KMS-11 (cell line): ENCODE measurements at regions not wholly inside any gene's neighbourhood (a gene's known extent, or its start where the extent isn't known, plus 50 kb on each side); places are given as distances from the start of the nearest gene placed in this dataset.

Experiments
- H2AFZ ChIP-seq: fragments of 200-600 bp; sonication (generic); 2 replicates; pipeline ENCODE4 v1.6.1; 2016; ENCODE audit warnings: antibody characterized with exemption, mixed run types, low read depth
- H3K27ac ChIP-seq: fragments of 200-600 bp; sonication (generic); 2 replicates; pipeline ENCODE4 v1.6.1; 2016; ENCODE audit warnings: mild to moderate bottlenecking, mixed run types
- H3K27me3 ChIP-seq: fragments of 200-600 bp; sonication (generic); 2 replicates; pipeline ENCODE4 v1.6.1; 2017; ENCODE audit warnings: mild to moderate bottlenecking, low read depth, mixed run types, moderate library complexity; ENCODE audit not compliant: insufficient read depth
- H3K36me3 ChIP-seq: fragments of 200-600 bp; sonication (generic); 2 replicates; pipeline ENCODE4 v1.6.1; 2017; ENCODE audit warnings: mild to moderate bottlenecking, mixed run types; ENCODE audit not compliant: insufficient read depth
- H3K4me1 ChIP-seq: fragments of 200-600 bp; sonication (generic); 2 replicates; pipeline ENCODE4 v1.6.1; 2016; ENCODE audit warnings: mild to moderate bottlenecking, low read depth, mixed run types; ENCODE audit not compliant: poor library complexity, severe bottlenecking
- H3K4me2 ChIP-seq: fragments of 200-600 bp; sonication (generic); 2 replicates; pipeline ENCODE4 v1.7.0; 2016; ENCODE audit warnings: mild to moderate bottlenecking, mixed run types
- H3K4me3 ChIP-seq: fragments of 200-600 bp; sonication (generic); IDR thresholded peaks from 2 replicates; pipeline ENCODE4 v1.6.1; 2017; ENCODE audit warnings: low read depth, low read length, mixed read lengths; ENCODE audit not compliant: insufficient read depth
- H3K79me2 ChIP-seq: fragments of 200-600 bp; sonication (generic); 2 replicates; pipeline ENCODE4 v1.6.1; 2016; ENCODE audit warnings: low read depth, mixed run types; ENCODE audit not compliant: insufficient read depth
- H3K9ac ChIP-seq: fragments of 200-600 bp; sonication (generic); 2 replicates; pipeline ENCODE4 v1.6.1; 2016; ENCODE audit warnings: mild to moderate bottlenecking, mixed run types
- H4K20me1 ChIP-seq: fragments of 200-600 bp; sonication (generic); 2 replicates; pipeline ENCODE4 v1.6.1; 2016; ENCODE audit warnings: mild to moderate bottlenecking, mixed run types; ENCODE audit not compliant: insufficient read depth
- CTCF ChIP-seq: fragments of 200-600 bp; sonication (generic); conservative IDR thresholded peaks from 2 replicates; pipeline ENCODE4 v1.6.1; 2017; ENCODE audit warnings: low read depth, mild to moderate bottlenecking, antibody characterized with exemption, low read length, moderate library complexity, mixed read lengths

DNA sequence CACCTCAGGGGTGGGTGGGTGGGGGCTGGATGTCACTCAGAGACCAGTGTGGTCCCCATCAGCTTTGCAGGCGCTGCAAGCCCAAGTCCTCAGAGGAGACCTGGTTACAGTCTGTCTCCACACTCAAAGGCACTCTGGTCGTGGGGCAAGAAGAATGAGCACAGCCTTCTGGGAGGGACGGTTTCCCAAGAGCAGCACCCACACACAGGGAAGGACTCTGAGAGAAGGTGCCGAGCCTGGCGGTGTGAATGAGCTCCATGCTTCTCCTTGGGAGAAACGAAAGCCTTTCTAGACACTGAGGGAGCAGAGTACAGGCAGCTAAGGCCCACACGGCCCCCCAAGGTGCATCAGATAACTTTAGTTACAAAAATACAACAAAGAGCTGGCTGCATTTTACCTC is 473.6 kb downstream of the FOXO1 start:
- H3K9ac ChIP-seq = no peak overlapping the region
- H2AFZ ChIP-seq = no peak overlapping the region
- no peaks in the 10 kb centered on the region for H3K27me3 ChIP-seq
- H3K27ac ChIP-seq = no peak overlapping the region
- no peak overlapping the region for H3K4me2 ChIP-seq
- TF ChIP-seq CTCF = no peak
- H3K4me3 ChIP-seq = no peak overlapping the region
- no peaks in the 10 kb centered on the region for H3K79me2 ChIP-seq
- no peaks in the 10 kb centered on the region for H4K20me1 ChIP-seq
- H3K4me1 ChIP-seq = no peaks in the 10 kb centered on the region
- no peaks in the 10 kb centered on the region for H3K36me3 ChIP-seq

DNA sequence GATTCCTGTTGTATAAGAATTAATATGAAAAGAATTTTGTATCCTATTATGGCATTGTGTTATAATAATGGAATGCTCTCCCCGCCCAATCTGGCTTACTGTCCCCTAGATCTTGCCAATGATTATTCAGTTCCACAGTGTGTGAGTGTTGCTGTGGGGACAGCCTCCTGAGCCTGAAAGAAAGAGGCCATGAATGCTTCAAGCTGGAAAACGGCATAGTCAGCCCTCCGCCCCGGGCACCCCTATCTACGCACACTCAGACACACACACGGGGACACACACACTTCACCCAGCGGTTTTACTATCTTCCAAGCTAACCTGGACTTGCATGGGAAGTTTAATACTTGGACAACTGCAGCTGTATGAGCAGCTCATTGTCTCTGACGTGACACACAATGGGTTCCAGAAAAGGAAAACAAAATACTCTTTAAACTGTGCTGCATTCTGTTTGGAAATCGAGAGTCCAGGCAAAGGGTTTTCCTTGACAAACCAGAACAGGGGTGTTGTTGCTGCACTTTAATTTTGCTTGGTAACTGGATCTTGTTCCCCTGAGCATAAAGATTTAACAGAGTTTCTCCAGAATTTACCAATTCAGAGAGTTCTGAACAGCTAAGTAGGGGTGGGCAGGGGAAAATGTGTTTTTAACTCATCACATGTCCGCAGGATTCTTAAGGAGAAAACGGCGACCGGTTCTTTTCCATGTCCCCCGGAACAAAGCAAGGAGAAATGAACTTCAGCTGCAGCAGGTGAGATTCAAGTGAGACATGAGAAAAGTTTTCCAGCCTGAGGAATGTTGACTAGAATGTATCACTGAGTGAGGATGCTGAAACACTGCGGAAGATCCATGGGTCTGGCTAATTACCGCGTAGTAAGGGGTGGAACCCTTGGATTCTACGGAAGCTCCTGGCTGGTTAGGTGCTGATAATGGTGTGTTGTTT is 472.9 kb downstream of the FOXO1 start:
- Histone ChIP-seq H2AFZ (no peak overlapping the region), H3K9ac (no peak overlapping the region), H3K36me3 (no peaks in the 10 kb centered on the region), H3K4me2 (no peak overlapping the region), H4K20me1 (no peaks in the 10 kb centered on the region), H3K27ac (no peak overlapping the region), H3K27me3 (no peaks in the 10 kb centered on the region), H3K4me3 (no peak overlapping the region), H3K79me2 (no peaks in the 10 kb centered on the region), H3K4me1 (no peaks in the 10 kb centered on the region)
- no peak for TF ChIP-seq CTCF

DNA sequence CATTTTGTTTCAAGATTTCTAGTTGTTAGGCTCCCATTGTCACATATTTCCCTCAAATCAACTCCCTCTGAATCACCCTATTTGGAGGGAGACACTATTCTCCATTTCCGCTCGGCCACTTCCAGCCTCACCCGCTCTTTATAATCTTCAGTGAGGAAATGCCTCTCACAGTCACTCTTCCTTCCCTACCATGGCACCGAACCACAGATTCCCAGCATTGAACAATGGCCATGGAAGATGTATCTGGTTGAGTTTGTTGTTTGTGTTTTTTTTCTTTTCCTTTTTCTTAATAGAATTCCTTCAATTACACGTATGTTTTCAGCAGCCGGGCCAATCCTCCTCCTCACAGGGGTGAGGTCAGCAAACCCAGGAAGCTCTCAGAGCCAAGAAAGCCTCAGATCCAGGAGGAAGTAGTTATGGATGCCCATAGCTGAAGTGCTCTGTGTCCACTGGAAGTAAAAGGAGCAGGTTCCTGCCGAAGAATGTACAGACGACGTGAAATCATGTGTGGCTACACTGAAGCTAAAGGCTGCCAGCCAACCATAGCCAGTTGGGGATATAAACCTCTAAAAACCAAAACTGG is 472.1 kb downstream of the FOXO1 start:
- H3K4me3 ChIP-seq = no peak overlapping the region
- no peak overlapping the region for H3K27ac ChIP-seq
- no peaks in the 10 kb centered on the region for H3K27me3 ChIP-seq
- no peak for TF ChIP-seq CTCF
- no peaks in the 10 kb centered on the region for H4K20me1 ChIP-seq
- H2AFZ ChIP-seq = no peak overlapping the region
- no peaks in the 10 kb centered on the region for H3K79me2 ChIP-seq
- no peaks in the 10 kb centered on the region for H3K4me1 ChIP-seq
- H3K4me2 ChIP-seq = no peak overlapping the region
- H3K9ac ChIP-seq = no peak overlapping the region
- H3K36me3 ChIP-seq = no peaks in the 10 kb centered on the region

DNA sequence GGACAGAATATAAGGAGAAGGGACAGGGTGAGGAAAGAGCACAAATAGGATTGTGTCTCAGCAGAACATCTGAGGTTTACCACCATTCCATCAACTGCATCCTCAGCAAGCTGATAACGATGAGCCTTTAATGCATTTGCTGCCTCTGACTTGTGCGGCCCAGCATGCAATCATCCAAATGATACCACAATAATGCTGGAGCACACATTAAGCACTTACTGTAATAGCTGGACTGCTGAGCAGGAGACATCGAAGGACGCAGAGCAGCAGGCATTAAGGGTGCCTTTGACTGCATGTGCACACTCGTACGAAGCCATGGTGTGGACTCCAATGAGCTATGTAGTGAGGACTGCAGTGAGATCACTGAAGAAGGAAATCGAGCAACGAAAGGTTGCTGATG is 469.4 kb downstream of the FOXO1 start:
- TF ChIP-seq CTCF = no peak
- no peak overlapping the region for H2AFZ ChIP-seq
- no peaks in the 10 kb centered on the region for H4K20me1 ChIP-seq
- no peaks in the 10 kb centered on the region for H3K36me3 ChIP-seq
- no peak overlapping the region for H3K4me2 ChIP-seq
- no peak overlapping the region for H3K27ac ChIP-seq
- H3K4me1 ChIP-seq = no peaks in the 10 kb centered on the region
- no peaks in the 10 kb centered on the region for H3K27me3 ChIP-seq
- no peak overlapping the region for H3K4me3 ChIP-seq
- H3K9ac ChIP-seq = no peak overlapping the region
- no peaks in the 10 kb centered on the region for H3K79me2 ChIP-seq
